Thoracic aorta (tissue), 2 donors: ENCODE measurements at regions not wholly inside any gene's neighbourhood (a gene's known extent, or its start where the extent isn't known, plus 50 kb on each side); places are given as distances from the start of the nearest gene placed in this dataset.

Experiments
- ATAC-seq: fragments of 150-250 bp; one replicate; pipeline ENCODE4 v1.8.0; 2017; ENCODE audit warnings: low read depth; ENCODE audit not compliant: insufficient number of reproducible peaks, low FRiP score
- DNase-seq: peaks from one replicate; pipeline ENCODE4 v3.0.0-alpha.2; 2020; ENCODE audit warnings: low spot score
- H3K27ac ChIP-seq, 2 donors: fragments of 200-600 bp; sonication (generic); 1 replicate in 1 of 2; 2 replicates in 1 of 2; pipeline ENCODE4 v1.5.1; 2016; ENCODE audit warnings: mild to moderate bottlenecking in 2 of 2, moderate library complexity in 2 of 2
- H3K27me3 ChIP-seq: fragments of 200-600 bp; sonication (generic); replicated peaks from 2 replicates; pipeline ENCODE4 v1.6.0; 2016; ENCODE audit warnings: mild to moderate bottlenecking; ENCODE audit not compliant: insufficient read depth
- H3K36me3 ChIP-seq: fragments of 200-600 bp; sonication (generic); one replicate; pipeline ENCODE4 v1.5.1; 2016
- H3K4me1 ChIP-seq, 2 donors: fragments of 200-600 bp; sonication (generic); 1 replicate in 1 of 2; 2 replicates in 1 of 2; pipeline versions ENCODE4 v1.5.1 to v1.6.0; 2016; ENCODE audit warnings: low read depth in 2 of 2, mild to moderate bottlenecking in 1 of 2; ENCODE audit not compliant: control insufficient read depth in 1 of 2
- H3K4me3 ChIP-seq: fragments of 200-600 bp; sonication (generic); 2 replicates; pipeline ENCODE4 v1.5.1; 2016; ENCODE audit warnings: mild to moderate bottlenecking
- H3K9me3 ChIP-seq: fragments of 200-600 bp; sonication (generic); 2 replicates; pipeline ENCODE4 v1.5.1; 2016
- TF ChIP-seq, protein P1 (sequence below): fragments of 200-600 bp; sonication (generic); IDR thresholded peaks from one replicate; pipeline ENCODE4 v1.5.1; 2019; ENCODE audit warnings: antibody characterized with exemption

DNA sequence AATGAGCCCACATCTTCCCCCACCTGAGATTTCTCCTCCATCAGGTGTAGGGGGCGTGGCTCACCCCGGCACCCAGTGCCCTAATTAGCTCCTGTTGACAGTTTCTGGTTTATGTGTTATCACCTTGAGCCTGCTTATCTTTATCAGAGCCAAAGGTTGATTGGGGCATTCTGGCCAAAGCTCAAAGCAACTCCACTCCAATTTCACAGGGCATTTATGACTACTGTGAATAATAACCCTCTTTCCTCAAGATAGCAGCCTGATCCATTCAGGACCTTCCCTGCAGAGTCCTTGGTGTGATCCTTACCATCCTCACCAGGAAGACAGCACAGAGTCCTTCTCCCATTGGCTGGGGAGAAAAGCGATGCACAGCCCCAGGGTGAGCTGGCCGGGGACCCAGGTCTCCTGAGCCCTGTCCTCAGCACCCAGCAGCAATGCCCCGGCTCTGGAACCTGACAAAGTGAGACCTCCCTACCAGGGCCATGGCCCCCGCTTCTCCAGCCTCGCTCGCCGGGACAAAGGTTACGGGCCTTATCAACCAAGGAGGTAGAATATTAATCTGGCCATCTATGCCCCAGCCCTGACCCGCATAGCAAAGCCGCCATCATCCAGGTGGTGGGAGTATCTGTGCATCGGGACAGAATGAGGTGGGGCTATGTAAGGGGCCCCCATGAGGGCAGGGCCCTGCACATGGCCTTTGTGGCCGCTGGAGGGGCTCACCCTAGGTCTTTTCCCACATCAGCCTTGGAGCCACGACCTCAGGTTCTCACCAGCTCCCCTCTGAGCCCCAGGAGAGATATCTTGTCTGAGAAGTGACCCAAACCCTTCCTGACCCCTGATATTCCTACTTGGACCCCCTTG, 64.5 kb downstream of the ZFP36L2 start:
- no peak overlapping the region for H3K27ac ChIP-seq
- no peak for ATAC-seq
- H3K9me3 ChIP-seq: no peaks in the 10 kb centered on the region
- DNase-seq: no peak
- H3K4me3 ChIP-seq: no peak overlapping the region
- H3K36me3 ChIP-seq: no peaks in the 10 kb centered on the region
- H3K27me3 ChIP-seq: no peaks in the 10 kb centered on the region
- H3K4me1 ChIP-seq: peaks cover 26 to 31% of the 10 kb centered on the region in 2 donors
- TF ChIP-seq, protein P1, sequence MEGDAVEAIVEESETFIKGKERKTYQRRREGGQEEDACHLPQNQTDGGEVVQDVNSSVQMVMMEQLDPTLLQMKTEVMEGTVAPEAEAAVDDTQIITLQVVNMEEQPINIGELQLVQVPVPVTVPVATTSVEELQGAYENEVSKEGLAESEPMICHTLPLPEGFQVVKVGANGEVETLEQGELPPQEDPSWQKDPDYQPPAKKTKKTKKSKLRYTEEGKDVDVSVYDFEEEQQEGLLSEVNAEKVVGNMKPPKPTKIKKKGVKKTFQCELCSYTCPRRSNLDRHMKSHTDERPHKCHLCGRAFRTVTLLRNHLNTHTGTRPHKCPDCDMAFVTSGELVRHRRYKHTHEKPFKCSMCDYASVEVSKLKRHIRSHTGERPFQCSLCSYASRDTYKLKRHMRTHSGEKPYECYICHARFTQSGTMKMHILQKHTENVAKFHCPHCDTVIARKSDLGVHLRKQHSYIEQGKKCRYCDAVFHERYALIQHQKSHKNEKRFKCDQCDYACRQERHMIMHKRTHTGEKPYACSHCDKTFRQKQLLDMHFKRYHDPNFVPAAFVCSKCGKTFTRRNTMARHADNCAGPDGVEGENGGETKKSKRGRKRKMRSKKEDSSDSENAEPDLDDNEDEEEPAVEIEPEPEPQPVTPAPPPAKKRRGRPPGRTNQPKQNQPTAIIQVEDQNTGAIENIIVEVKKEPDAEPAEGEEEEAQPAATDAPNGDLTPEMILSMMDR: no peak

DNA sequence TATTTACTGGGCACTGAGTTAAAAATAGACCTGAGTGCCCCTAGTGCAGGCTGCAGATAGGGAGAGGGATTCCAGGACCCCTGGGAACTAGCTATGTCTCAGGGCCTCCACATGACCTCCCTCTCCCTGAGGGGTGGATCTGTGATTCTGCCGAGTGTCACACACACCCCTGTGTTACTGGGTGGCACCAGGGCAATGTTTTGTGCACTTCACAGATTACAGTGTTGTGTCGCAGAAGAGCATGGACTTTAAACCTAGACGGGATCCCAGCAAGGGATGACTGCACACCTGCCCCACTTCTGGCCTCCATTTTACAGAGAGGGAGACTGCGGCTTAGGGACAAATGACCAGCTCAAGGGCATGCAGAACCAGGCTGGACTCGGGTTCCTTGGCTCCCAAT, 65.6 kb downstream of the ZFP36L2 start:
- no peak for ATAC-seq
- Histone ChIP-seq H3K4me1 (peaks cover 26 to 35% of the 10 kb centered on the region in 2 donors), H3K27ac (peak overlapping the region in 1 of 2 donors; percentile 90), H3K9me3 (no peaks in the 10 kb centered on the region), H3K27me3 (no peaks in the 10 kb centered on the region), H3K4me3 (no peak overlapping the region), H3K36me3 (no peaks in the 10 kb centered on the region)
- TF ChIP-seq, protein P1: no peak
- no peak for DNase-seq

DNA sequence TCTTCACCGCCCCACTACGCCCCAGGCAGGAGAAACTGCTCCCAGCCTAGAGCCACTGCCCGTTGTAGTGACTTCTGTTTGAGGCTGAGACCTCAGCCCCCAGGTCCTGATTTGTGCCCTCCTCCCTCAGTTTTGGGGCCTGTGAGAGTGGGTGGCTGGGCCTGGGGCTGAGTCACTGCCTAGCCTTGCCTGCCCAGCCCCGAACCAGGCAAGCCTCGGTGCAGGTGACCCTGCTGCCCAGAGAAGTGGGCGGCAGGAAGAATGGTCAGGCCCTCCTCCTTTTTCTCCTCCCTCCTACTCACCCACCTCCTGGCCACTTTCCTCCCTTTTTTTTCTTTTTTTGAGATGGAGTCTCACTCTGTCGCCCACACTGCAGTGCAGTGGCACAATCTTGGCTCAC, 66.6 kb downstream of the ZFP36L2 start:
- Histone ChIP-seq H3K4me1 (peaks cover 26 to 35% of the 10 kb centered on the region in 2 donors), H3K27ac (peak overlapping the region; percentile 90 to 93), H3K9me3 (no peaks in the 10 kb centered on the region), H3K36me3 (no peaks in the 10 kb centered on the region), H3K4me3 (no peak overlapping the region), H3K27me3 (no peaks in the 10 kb centered on the region)
- TF ChIP-seq, protein P1: no peak
- ATAC-seq (no peak), DNase-seq (no peak)

DNA sequence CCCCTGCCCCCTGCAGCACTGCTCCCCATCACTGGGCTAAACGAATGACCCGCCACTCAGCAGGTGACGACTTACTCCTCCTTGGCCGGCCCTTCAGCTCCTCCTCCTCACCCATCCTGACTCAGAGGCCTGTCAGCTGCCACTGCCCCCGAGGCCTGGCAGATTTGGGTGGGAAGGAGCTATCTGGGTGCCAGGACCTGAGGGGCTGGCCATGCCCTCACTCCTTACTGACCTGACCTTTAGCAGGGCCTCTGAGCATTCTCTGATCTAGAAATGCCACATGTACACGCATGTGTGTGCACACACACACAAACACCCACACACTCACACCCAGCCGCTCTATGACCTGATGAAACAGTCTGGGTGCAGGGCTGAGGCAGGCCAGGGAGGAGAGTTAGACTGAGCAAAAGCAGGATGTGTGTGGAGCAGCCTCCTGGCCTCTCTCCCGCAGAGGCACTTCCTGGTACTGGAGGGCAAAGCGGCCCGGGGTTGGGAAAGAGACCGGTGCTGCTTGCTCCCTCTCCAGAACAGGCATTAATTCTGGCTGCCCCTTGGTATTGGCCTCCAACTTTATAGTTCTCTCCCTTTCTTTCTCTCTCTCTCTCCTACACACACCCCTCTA, 68.0 kb downstream of the ZFP36L2 start:
- Histone ChIP-seq H3K27me3 (no peaks in the 10 kb centered on the region), H3K4me1 (peaks cover 26 to 35% of the 10 kb centered on the region in 2 donors), H3K4me3 (peak overlapping the region; percentile 29), H3K36me3 (no peaks in the 10 kb centered on the region), H3K27ac (peak overlapping the region; percentile 90 to 93), H3K9me3 (no peaks in the 10 kb centered on the region)
- ATAC-seq: peak; percentile 55
- TF ChIP-seq, protein P1: no peak
- peak; percentile 70 for DNase-seq

DNA sequence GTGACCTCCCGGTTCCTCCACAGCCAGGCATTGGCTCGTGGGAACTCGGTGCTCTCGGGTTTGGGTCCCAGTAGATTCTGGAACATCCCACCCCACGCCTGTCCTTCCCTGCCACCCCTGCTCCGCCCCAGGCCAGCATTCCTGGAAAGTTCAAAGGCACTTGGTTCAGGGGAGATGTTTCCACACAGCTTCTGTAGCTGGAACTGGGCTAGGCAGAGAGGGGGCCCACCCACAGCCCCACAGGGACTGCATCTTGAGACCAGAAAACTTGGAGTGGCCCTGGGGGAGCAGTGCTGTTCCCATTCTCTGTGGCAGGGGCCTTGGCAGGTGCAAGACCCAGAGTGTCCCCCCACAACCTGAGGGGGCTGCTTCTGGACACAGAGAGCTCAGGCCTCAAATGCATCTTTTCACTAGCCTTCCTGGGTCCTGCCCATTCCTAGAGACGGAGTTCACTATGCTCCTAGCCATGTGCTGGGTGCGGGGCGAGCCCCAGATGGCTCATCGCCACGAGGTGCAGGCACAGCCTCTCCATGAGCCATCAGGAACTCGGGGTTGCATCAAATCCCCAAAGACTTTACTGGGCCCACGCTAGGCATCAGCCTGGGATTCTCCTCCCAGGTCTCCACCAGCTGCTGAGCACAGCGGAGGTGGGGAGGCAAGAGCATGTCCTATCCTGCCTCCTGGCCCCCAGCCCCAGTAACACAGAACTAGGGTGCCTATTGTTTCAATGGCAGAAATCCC, 68.7 kb downstream of the ZFP36L2 start:
- H3K27me3 ChIP-seq: no peaks in the 10 kb centered on the region
- H3K4me1 ChIP-seq: peaks cover 26 to 41% of the 10 kb centered on the region in 2 donors
- H3K4me3 ChIP-seq: no peak overlapping the region
- H3K9me3 ChIP-seq: no peaks in the 10 kb centered on the region
- no peak for DNase-seq
- TF ChIP-seq, protein P1: no peak
- no peak for ATAC-seq
- H3K27ac ChIP-seq: peak overlapping the region; percentile 90 to 93
- no peaks in the 10 kb centered on the region for H3K36me3 ChIP-seq
